ENCODE measurements at regions not wholly inside any gene's neighbourhood (a gene's known extent, or its start where the extent isn't known, plus 50 kb on each side); places are given as distances from the start of the nearest gene placed in this dataset.
"Not testable (repeated sequence)": the region's sequence is repeated elsewhere in the genome, so short reads cannot be mapped to it uniquely, and the experiment has no call there.

GRCh38 chr1:67545364-67545763 is 115.2 kb upstream of the SERBP1 start:
- ATAC-seq (ENCODE audit: low read depth), result no peak
- no peaks in the 10 kb centered on the region for H3K4me1 Mint-ChIP-seq
- peaks cover 8% of the 10 kb centered on the region for H3K27me3 Mint-ChIP-seq
- H3K4me3 Mint-ChIP-seq, result no peak overlapping the region
- TF ChIP-seq, protein P1, sequence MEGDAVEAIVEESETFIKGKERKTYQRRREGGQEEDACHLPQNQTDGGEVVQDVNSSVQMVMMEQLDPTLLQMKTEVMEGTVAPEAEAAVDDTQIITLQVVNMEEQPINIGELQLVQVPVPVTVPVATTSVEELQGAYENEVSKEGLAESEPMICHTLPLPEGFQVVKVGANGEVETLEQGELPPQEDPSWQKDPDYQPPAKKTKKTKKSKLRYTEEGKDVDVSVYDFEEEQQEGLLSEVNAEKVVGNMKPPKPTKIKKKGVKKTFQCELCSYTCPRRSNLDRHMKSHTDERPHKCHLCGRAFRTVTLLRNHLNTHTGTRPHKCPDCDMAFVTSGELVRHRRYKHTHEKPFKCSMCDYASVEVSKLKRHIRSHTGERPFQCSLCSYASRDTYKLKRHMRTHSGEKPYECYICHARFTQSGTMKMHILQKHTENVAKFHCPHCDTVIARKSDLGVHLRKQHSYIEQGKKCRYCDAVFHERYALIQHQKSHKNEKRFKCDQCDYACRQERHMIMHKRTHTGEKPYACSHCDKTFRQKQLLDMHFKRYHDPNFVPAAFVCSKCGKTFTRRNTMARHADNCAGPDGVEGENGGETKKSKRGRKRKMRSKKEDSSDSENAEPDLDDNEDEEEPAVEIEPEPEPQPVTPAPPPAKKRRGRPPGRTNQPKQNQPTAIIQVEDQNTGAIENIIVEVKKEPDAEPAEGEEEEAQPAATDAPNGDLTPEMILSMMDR (IDR thresholded peaks at IDR 0.05), result no peak
- H3K27ac Mint-ChIP-seq, result no peak overlapping the region
- DNase-seq, result no peak
- H3K36me3 Mint-ChIP-seq (ENCODE audit: low read depth), result no peaks in the 10 kb centered on the region
- H3K9me3 Mint-ChIP-seq, result no peaks in the 10 kb centered on the region
- ChIA-PET POLR2A (no interaction called here), CTCF (interaction anchor here (1.6 kb wide), 1 partner anchor 215 kb away, joined by 5 read pairs; no protein-coding TSS in a partner anchor)
- intact Hi-C loops (cut with micrococcal nuclease), result no loop called here

DNA sequence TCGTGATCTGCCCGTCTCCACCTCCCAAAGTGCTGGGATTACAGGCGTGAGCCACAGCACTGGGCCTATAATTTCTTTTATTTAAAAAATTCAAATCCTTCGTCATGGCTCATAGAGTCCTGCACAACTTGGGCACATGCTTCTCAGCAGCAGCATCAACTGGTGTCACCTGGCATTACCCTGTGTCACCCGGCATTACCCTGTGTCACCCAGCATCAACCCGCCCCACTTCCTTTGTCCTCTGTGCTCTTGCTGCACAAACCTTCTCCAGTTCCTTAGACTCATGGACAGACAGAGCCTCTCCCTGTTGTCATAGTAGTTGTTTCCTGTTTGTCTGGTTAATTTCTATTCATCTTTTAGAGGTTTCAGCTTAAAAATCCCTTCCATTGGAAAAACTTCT is 121.2 kb upstream of the SERBP1 start:
- ChIA-PET CTCF (interaction anchor here (0.7 kb wide), 1 partner anchor 10 kb away, joined by 3 read pairs; no protein-coding TSS in a partner anchor), POLR2A (no interaction called here)
- no peak overlapping the region for H3K27ac Mint-ChIP-seq
- no peaks in the 10 kb centered on the region for H3K4me1 Mint-ChIP-seq
- DNase-seq (no peak), ATAC-seq (ENCODE audit: low read depth) (no peak)
- TF ChIP-seq, protein P1 (IDR thresholded peaks at IDR 0.05), result no peak
- H3K36me3 Mint-ChIP-seq (ENCODE audit: low read depth), result no peaks in the 10 kb centered on the region
- intact Hi-C loops (cut with micrococcal nuclease), result no loop called here
- no peak overlapping the region for H3K4me3 Mint-ChIP-seq
- peaks cover 7% of the 10 kb centered on the region for H3K27me3 Mint-ChIP-seq
- H3K9me3 Mint-ChIP-seq, result no peaks in the 10 kb centered on the region

DNA sequence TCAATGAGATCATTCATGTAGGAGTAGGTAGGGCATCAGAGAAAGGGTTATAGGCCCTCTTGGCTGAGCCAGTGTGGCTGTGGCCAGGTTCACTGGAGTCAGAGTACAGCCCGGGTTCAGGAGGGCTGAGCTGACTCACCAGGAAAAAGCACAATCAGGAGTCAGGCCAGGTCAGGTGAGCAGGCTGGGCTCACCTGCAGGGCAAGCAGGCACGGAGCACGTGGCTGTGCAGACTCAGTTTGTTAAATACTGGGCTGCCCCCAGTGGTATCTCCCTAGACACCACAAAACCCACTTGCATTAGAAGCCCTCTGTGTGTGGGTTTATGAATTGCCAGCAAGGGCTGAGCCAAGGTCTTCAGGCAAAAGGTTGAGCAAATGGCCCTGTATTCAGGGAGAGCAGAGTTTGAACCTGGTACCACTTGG is 122.1 kb upstream of the SERBP1 start:
- DNase-seq, result no peak
- ATAC-seq (ENCODE audit: low read depth), result no peak

DNA sequence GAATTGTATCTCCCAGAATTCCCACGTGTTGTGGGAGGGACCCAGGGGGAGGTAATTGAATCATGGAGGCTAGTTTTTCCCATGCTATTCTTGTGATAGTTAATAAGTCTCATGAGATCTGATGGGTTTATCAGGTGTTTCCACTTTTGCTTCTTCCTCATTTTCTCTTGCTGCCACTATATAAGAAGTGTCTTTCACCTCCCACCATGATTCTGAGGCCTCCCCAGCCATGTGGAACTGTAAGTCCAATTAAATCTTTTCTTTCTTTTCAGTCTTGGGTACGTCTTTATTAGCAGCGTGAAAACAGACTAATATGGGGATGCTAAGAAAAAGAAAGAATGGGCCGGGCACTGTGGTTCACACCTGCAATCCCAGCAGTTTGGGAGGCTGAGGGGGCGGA is 124.0 kb upstream of the SERBP1 start:
- H3K27ac Mint-ChIP-seq; H3K27me3 Mint-ChIP-seq; POLR2A ChIA-PET; H3K9me3 Mint-ChIP-seq; DNase-seq; H3K36me3 Mint-ChIP-seq (ENCODE audit: low read depth); intact Hi-C loops (cut with micrococcal nuclease); H3K4me1 Mint-ChIP-seq; ATAC-seq (ENCODE audit: low read depth); H3K4me3 Mint-ChIP-seq: not testable (repeated sequence)
- CTCF ChIA-PET, result interaction anchor here (1.0 kb wide), 1 partner anchor 205 kb away, joined by 3 read pairs; no protein-coding TSS in a partner anchor

More for the DNA sequence above, 122.1 kb upstream of the SERBP1 start:
- no peak overlapping the region for H3K4me3 Mint-ChIP-seq
- intact Hi-C loops (cut with micrococcal nuclease), result no loop called here
- no peaks in the 10 kb centered on the region for H3K4me1 Mint-ChIP-seq
- TF ChIP-seq, protein P1 (IDR thresholded peaks at IDR 0.05), result no peak
- POLR2A ChIA-PET, result no interaction called here
- peaks cover 5% of the 10 kb centered on the region for H3K27me3 Mint-ChIP-seq
- H3K36me3 Mint-ChIP-seq (ENCODE audit: low read depth), result no peaks in the 10 kb centered on the region
- no peaks in the 10 kb centered on the region for H3K9me3 Mint-ChIP-seq
- CTCF ChIA-PET, result no interaction called here
- H3K27ac Mint-ChIP-seq, result no peak overlapping the region

DNA sequence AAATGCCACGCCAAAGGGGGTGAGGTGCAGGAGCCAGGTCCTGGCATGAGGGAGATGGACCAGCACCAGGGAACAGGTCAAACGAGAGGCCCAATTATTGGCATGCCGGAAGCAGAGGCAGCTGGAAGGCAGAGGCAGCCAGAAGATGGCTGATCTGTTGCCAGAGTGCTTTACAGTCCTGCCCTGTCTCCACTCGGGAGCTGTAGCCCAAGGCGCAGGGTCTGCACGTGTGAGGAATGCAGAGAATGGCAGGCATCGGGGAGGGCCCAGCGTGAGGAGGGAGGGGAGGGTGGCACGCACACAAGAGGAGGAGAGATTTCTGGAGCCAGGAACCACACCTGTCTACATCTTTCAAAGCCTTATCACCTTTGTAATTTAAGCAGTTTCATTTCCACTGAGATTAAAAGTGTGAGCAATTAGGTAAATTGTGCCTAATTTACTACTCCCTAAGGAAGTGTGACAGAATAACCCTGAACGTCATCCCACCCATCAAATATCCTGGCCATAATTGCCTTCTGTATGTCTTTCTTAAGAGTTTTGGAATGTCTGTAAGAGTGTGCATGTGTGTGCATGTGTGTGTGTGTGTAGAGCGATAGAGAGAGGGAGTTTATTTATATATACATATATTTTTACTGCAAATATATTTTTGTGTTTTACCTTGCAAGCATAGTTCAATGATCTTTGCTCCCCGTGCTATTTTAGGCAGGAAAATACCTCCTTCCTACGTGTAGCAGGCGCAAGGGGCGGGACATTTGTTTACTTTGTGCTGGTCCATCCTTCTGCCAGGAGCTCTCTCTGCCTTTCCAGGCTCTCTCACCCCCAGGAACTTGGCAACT is 125.5 kb upstream of the SERBP1 start:
- Mint-ChIP-seq H3K27ac (no peak overlapping the region), H3K36me3 (ENCODE audit: low read depth) (no peaks in the 10 kb centered on the region), H3K9me3 (no peaks in the 10 kb centered on the region), H3K4me3 (no peak overlapping the region), H3K27me3 (peaks cover 6% of the 10 kb centered on the region), H3K4me1 (no peaks in the 10 kb centered on the region)
- DNase-seq, result no peak
- ATAC-seq (ENCODE audit: low read depth), result no peak
- ChIA-PET POLR2A (no interaction called here), CTCF (interaction anchor here (1.0 to 3.7 kb wide), 2 partner anchors 204 to 205 kb away, joined by 3 to 34 read pairs; no protein-coding TSS in a partner anchor)
- TF ChIP-seq, protein P1 (IDR thresholded peaks at IDR 0.05), result no peak
- intact Hi-C loops (cut with micrococcal nuclease), result no loop called here

Data from activated B cell treated with CpG ODN at 0.5 μM for 24 hours (primary cell).